ENCODE measurements at regions not wholly inside any gene's neighbourhood (a gene's known extent, or its start where the extent isn't known, plus 50 kb on each side); places are given as distances from the start of the nearest gene placed in this dataset.

DNA sequence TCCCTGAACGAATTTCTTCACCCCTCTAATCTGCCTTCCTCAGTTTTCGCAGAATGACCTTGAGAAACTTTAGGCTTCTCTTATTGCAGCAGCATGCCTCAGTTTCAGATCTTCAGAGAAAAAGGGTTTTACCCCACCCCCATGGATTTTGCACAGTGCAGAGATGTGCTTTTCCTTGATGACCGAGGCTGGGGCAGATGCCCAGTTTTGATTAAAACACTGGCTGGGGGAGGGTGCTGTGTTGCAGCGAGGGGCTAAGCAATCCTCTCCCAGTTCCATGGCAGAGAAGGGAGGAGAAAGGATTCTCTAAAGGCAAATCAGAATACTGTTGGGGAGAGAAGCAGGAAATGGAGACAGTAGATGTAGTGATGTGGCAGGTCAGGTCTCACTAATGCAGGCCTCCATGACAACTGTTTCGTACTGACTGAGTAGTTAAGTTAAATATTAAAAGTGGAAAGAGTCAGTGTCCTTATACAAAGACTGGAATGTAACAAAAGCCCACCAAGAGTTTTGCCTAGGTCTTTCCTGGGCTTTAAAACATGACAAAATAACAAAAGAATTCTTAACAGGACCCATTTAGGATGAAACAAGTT, 50.8 kb upstream of the PDZD8 start:
- DNase-seq (ENCODE audit: low read depth): no peak

DNA sequence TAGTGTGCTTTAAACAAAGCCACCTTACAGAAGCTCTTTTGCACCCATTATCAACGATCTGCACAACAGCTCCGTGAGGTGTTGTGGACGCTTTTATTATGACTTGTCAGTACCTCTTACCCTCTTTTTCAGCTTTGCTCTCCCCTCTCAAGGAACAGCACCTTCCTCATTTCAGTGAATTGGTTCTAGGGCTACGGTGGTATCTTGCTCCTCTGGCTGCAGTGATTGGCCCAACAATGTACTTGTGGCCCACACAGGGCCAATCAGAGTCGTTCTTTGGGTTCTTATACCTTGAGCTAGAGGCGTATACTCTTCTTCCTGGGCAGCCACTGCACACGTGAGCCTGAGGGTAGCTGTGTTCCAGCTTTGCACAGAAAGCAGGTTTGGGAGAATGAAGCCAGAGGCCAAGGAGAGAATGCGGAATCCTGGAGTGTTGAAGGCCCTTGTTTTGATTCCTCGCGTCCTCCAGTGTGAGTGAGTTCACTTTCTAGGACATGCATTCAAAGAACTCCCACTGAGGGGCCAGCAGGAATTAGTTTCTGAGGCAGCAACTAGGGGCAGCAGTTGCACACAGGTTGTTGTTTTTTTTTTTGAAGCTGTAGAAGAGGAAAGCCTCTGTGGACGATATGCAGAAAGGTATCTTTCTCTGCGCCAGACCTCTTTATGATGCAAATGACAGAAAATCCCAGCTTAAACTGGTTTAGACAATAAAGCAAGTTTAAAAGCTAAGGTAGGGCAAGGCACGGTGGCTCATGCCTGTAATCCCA, 49.8 kb upstream of the PDZD8 start:
- no peak for DNase-seq (ENCODE audit: low read depth)
